TTC549 (cell line): ENCODE measurements at regions not wholly inside any gene's neighbourhood (a gene's known extent, or its start where the extent isn't known, plus 50 kb on each side); places are given as distances from the start of the nearest gene placed in this dataset.

Source experiments
- FAIRE-seq: peaks from 2 replicates; lab custom pipeline; 2012; peaks lifted over from hg19 to GRCh38; lab: Jason Lieb, UNC

DNA sequence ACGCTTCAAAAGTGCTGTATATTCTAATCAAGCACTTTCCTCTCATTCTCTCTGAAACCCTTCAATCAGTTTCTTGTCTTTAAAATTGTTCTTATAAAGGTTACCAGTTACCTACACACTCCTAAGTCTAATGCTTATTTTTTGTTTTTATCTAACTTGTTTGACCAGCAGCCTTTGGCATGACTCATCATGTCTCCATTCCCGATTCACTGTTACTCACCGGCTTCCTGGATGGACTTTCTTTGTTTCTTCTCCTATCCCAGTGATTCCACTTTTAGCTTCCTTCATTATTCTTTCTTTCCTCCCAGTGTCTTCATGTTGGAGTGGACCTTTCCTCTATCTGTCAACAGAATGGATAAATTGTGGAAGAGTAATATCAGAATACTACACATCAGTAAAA is 368.6 kb upstream of the CCDC196 start:
- no peak for FAIRE-seq

DNA sequence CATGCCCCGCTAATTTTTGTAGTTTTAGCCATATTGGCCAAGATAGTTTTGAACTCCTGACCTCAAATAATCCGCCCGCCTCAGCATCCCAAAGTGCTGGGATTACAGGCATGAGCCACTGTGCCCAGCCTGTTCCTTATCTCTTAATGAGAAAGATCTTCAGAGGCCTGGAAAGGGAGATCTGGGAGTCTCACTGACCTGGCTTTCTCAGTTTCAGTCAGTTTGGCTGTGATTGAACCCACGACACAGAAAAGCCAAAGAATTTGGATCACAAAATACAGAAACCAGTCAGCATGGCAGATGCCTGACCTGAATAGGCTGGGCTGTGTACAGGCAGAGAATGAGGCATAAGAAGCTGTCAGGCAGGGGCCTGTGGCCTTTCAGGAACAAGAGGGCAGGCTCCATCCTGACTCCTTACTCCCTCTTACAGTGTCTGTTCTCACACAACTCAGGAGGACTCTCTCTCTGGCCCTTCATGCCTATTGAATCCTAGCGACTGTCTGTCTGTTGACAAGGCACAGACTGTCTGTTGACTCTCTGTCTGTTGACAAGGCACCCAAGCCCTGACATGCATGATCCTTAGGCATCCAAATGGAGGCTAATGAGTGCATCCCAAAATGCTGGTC is 366.5 kb upstream of the CCDC196 start:
- no peak for FAIRE-seq

DNA sequence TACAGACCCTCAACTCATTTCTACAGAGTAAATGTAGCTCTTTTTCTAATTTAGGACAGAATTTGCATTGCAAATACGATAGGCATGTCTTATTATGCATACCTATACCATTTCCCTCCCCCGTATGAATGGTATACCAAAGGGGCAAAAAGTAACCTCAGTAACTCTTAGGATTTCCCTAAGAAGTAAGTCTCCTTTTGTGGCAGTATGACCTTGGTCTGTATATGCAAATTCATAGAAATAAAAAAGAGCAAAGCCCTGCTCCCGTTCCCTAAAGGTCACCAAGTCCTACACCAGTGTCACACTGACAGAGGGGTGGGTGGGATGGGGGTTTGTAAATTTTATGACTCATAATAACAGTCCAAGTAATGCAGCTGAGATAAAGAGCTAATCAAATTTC is 365.8 kb upstream of the CCDC196 start:
- no peak for FAIRE-seq

DNA sequence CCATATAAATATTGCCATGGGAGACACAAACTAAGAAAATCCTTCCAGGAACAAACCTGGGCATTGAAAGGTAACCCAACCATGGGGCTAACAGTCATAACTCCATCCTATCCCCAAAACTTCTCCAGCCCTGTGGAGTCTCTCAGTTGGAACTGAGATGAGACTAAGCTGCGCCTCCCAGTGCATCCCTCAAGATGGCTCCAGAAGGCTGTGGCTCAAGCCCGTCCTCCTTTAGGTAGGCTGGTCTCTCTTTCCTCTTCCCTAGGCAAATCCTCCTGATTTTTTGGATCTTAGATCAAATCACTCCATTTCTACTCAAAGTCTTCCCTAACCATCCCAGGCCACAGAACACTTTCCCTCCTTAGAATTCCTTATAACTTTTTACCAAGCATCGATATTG is 364.3 kb upstream of the CCDC196 start:
- FAIRE-seq = no peak

DNA sequence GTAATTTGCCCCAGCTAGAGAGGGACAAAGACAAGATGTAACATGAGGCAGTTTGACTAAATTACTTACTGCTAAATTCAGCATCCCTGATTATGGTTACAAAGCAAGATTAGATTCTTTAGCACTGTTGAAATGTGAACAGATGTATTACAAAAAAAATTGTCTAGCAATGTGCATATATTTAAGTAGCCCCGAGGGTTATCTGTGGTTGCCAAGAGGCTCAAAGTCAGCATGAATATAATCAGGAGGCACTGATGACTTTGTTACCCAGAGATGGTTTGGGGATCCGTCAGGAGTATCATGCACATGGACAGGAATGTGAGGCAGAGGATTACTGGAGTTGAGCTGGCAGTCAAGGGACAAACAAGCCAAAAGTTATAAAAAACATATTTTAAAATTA is 356.9 kb upstream of the CCDC196 start:
- FAIRE-seq = no peak

DNA sequence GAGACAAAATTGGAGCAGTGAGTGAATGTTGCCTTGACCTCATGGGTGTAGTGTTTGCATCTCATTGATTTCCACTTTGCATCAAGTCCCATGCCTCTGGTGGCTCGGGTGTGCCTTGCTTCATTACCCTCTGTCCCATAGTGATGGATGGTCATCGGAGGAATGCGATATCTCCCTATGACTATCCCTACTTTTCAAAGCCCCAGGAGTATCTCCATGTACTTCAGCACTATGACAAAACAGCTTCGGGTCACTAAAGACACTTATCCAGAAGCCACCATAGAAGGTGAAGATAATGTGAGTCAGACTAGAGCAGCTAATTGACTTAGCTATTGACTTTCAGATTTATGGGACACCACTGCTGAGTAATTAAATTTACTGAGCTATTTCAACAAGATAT is 355.1 kb upstream of the CCDC196 start:
- FAIRE-seq = no peak

DNA sequence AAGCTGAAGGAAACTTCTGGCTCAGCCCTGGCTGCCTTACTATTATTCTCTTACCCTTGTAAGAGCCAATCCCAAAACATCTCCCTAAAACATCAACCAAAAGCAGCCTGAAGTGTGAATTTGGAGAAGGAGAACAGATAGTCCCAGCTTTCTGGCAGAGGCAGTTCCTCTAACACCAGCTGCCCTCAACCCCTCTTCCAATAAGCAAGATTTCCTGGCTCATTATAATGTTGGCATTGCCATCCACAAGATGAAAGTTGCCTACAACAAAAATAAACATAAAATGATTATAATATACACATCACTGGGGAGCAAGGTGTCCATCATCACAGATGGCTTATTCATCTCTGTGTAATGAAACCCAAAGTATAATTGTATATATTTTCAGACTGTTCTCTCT is 352.5 kb upstream of the CCDC196 start:
- no peak for FAIRE-seq

DNA sequence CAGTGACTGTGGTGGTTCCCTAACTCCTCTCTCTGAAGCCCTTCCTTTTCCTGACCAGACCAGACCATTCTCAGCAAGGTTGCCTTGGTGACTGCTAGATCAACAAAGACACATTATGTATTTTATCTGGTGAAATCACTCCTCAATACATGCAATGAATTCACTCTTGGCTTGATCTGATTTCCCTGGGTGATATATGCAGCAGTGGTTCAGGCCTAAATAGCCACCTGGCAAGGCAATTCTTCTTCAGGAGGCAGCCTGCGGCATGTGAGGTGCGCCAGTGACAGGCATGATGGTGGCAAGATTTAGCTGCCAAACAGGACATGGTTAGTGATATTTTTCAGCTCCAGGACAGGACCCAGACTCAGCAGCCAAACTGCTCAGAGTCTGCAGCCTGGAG is 350.3 kb upstream of the CCDC196 start:
- no peak for FAIRE-seq

DNA sequence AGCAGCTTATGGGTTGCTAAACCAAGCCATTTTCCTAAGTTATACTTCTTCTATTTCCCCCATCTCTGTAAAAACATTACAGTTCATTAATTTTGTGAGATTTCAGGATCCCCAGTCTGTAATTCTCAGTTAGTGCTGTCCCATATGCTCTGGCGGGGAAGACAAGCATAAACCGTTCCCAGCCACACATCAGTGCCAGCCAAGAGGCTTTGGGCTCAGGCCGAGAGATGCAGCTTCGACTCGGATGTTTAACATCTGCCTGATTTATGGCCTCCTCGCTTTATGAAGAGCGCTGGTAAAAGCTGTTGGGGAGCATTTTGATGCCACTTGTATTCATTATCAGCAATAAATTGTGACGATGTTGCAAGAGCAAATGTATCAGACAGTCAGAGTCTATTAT is 349.1 kb upstream of the CCDC196 start:
- FAIRE-seq = no peak

DNA sequence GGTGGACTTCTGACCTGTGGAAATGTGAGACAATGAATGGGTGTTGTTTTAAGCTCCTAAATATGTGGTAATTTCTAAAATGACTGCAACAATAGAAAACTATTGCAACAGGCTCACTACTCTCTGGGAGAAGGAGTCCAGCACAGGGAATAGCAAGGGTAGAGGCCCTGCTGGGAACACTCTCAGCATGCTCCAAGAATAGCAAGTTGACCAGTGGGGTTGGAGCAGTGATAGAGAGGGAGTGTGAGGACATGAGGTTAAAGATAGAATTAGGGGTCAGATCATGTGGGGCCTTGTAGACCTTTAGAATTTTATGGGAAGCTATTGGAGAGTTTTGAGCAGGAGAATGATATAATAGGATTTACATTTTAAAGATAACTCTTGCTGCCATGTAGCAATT is 346.7 kb upstream of the CCDC196 start:
- FAIRE-seq = no peak

DNA sequence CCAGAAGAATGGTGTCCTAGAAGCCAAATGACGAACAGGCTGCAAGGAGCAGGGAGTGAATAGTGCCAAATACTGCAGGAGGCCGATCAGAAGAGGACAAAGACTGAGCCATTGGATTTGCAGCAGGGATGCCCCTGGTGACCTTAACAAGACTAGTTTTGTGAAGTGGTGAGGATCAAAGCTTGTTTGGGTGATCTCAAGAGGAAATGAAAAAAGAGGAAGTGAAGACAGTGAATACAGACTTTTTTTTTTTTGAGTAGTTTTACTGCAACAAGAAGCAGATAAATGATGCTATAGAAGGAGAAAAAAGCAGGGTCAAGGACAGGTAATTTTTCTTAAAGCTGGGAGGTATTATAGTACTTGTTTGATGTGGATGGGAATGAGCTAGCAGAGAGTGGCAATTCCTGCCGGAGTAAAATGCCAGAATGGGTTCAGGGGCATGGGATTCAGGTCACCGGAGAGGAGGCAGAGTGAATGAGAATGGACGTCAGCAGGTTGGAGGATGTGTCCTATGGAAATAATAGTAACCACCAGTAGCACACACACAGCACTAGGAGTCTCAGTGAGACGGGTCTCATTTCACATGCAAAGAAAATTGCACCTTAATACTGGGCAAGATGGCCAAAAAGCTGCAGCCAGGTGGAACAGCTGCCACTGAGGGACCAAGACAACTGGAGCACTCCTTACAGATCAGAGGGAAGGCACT is 345.8 kb upstream of the CCDC196 start:
- FAIRE-seq = no peak

DNA sequence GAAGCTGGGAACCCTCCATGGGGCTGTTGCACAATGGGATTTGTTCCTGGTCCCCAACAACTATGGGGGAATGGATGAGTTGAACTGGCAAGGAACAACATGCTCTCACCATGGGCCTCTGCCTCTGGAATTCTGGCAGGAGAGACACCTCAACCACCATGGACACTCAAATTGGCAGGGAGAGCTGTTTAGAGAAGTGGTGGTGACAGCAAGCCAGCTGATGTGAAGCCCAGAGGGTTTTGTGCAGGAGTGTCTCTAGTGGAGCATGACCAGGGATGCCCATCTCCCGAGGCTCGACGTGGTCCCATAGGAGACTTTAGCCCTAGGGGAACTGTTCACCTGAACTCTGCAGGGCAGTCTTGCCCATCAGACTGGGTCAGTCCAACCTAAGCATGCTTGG is 345.2 kb upstream of the CCDC196 start:
- FAIRE-seq = no peak

DNA sequence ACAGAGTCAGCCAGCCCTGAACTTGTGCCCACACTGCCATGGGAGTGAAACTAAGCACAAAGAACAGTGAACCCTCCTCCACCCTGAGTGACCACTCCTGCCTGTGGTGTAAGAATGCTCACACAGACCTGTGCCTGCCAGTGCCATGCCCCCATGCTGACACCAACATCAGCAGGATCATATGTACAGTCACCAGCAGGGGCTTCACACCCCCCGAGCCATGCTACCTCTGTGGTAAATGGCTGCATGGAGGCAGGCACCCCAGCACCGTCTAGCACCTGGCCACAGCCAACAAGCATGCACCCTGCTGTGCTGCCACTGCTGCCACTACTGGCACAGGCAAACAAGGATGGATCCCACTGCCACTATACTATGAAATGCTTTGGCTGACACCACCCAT is 344.4 kb upstream of the CCDC196 start:
- no peak for FAIRE-seq

DNA sequence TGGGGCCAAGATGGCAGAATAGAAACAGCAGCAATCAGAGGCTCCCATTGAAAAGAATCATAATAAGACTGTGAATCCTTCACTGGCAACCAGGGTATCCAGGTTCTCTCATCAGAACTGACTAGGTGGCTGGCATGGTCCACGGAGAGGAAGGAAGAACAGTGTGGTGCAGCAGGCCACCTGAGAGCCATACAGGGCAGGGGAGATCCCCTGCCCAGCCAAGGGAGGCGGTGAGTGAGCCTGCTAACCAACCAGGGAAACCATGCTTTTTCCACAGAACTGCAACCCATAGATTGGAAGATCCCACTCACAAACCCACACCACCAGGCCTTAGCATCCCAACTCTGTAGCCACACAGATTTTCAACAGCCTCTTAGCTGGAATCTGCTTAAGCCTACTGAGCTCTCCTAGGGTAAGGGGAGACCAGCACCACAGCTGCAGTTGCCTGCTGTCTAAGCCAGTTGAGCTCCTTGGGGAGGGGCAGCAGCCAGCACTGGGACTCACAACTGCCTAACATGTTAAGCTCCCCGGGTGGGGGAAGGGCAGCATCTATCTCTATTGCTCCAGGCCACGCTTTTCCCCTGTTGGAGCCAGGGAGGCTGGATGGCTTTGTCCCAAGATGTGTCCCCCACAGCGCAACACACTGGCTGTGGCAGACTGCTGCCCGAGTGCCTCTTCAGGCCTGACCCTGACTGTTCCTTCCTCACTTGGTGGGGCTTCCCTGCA is 342.6 kb upstream of the CCDC196 start:
- FAIRE-seq = no peak

DNA sequence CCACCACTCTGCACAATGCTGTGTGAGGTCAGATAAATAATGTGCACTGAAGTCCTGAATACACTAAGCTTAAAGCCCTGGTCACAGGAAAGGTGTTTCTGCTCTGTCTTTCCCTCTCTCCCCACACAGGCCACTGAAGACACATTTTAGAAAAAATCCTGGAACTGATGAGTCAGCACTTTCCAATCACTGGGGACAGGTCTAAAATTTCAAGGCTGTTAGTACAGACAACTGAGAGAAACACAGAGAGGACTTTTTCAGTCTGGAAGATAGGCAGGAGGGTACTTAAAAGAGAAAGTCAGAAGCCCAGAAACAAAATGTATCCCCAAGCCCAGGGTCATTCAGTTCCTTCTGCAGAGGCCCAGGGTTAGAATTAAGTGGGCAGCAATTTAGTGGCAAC is 333.9 kb upstream of the CCDC196 start:
- FAIRE-seq = no peak

DNA sequence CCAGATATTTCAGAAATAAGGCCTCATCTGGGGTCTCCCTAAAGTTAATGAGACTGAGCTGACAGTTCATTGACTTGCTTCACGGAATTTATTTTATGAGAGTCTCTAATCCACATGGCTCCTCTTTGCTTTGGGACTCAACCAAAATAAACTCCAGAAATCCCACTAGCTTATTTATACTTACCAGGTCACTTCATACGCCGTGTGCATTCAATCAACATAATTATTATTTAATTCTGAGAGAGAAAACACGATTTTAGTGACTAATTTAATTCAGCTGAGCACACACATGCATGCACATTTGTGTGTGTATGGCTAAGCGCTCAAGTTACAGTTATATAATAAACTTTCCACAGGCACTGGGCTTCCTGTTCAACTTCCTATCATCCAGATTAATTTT is 333.4 kb upstream of the CCDC196 start:
- FAIRE-seq = no peak

DNA sequence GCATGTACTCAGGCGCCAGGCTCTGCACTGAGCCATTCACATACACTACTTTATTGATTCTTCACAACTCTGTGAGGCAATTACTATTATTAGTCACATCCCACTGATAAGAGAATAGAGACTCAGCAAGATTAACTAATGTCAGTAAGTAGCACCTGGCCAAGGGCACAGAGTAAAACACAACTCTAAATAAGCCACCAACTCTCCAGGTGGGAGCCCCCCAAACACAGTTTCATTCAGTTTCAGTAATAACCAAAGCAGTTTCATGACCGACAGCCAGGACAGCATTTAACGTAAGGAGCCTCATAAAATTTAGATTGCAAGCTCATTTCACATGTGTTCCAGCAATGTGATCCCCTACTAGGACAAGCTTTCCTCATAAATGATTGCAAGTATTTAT is 323.1 kb upstream of the CCDC196 start:
- no peak for FAIRE-seq

DNA sequence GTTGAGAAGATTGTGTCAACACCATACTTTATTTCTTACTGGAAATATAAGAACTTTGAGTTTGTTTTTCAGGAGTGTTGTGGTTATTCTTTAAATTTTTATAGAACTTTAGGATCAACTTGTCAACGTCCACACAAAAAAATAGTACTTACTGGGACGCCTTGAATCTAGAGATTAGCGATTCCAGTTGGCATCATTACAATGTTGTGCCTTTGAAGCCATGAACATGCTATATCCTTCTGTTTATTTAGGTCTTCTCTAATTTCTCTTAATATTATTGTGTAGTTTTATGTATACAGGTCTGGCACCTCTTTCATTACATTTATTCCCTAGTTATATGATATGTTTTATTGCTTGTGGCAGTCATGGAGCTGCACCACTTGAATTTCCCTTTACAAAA is 320.8 kb upstream of the CCDC196 start:
- no peak for FAIRE-seq

DNA sequence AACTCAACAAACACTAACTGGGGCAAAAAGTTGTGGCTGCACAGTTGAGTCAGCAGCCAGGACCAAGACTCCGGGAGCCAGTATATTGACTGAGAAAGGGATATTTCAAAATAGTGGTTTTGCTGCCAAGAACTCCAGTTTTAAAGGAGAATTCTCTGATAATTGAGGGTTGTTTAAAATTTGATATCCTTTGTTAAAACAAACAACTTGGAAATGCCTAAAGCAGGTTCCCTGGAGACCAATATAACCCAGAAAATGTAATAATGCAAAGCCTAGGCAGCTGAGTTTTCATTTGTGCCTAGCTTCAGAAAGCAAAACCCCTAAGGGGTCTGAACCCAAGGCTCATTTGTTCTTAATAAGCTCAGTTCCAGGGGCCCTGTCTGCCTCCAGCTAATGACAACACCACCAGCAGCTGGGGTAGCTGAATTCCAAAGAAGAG is 311.7 kb upstream of the CCDC196 start:
- FAIRE-seq = no peak

DNA sequence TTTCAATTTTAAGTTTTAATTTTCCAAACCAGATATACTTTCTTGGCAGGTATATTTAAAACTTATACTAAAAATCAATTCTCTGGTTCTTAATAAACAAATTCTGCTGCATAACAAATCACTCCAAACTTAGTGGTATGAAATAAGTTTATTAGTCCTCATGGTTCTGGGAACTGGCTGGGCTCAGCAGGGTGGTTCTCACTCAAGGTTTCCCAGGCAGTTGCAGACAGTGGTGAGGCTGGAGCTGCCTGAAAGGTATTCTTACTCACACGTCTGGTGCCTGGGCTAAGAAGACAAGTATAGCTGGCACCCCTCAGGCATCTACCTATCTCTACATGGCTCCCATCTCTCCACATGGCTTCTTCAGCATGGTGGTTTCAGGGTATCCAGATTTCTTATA is 308.2 kb upstream of the CCDC196 start:
- FAIRE-seq = no peak

DNA sequence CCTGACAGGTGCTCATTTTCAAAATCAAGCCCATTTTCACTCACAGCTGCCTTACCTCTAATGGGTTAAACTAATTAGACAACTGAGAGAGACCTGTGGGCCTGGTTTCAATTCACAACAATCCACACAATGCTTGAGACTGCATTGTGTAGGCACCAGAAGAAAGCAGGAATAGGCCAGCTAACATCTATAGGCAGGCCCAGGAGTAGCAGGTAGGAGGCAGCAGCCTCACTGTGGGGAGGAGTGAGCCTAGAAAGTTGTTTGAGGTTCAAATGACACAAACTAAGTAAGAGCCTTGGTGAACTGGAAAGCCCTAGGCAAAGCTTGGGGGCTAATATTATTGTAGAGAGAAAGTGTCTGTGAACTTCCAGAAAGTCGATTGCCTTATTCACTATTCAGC is 289.5 kb upstream of the CCDC196 start:
- FAIRE-seq = no peak

DNA sequence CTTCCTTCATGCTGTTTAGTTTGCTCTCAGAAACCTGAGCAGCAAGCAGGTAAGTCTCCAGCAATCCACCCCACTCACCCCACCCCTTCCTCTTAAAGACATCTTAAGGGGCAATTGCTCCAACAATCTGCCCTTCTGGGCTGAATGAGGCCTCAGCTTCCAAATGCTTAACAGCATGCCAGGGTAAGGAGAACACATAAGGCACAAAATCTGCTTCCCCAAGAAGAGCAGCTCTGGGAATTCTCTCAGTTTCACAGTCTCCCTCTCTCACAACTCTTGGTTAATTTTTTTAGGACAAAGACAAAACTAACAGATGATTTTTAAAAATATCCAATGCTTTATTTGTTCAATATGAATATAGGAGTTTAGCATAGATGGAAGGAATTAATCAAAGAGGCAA is 288.9 kb upstream of the CCDC196 start:
- no peak for FAIRE-seq

DNA sequence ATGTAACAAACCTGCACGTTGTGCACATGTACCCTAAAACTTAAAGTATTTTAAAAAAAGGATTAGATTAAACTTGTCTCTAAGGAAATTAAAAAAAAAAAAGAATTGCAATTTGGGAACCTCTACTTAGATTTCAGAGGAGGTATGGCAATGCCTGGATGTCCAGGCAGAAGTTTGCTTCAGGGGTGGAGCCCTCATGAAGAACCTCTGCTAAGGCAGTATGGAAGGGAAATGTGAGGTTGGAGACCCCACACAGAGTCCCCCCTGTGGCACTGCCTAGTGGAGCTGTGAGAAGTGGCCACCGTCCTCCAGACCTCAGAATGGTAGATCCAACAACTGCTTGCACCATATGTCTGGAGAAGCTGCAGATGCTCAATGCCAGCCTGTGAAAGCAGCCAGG is 279.6 kb upstream of the CCDC196 start:
- FAIRE-seq = no peak

DNA sequence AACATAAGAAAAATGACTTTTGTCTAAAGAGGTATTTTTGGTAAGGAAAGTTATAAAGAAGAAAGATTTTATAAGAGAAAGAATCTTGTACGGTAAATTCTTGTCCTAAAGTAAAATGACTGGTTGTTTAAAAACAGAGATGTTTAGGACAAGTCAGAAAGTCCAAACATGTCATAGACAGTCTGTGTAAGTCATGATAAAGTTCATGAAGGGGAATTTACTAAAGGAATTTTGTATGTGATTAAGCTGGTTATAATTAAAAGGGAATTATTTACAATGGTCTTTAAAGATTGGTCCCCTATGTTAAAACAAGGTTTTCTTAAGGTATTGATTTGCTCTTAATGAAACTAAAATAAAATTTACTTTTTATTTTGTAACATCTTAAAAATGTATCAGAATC is 269.4 kb upstream of the CCDC196 start:
- no peak for FAIRE-seq
